Posterior vena cava (tissue), 2 donors: ENCODE measurements at regions not wholly inside any gene's neighbourhood (a gene's known extent, or its start where the extent isn't known, plus 50 kb on each side); places are given as distances from the start of the nearest gene placed in this dataset.
"Not testable (repeated sequence)": the region's sequence is repeated elsewhere in the genome, so short reads cannot be mapped to it uniquely, and the experiment has no call there.

ENCODE experiments used
- DNase-seq: peaks from one replicate; pipeline ENCODE4 v3.0.0-alpha.2; 2020; ENCODE audit warnings: low spot score
- intact Hi-C, 2 donors: fragments of 100-400 bp; cut with DNase I; formaldehyde crosslinking; loops; one replicate each; pipeline versions ENCODE4 v1.14.1 to v1.14.2; 2022 to 2023
- donor health status: DM: yes; HTN: yes; CAD: no.
- donor health status: DM: yes; HTN: yes; CAD: no.

- intact Hi-C loops, result no loop called here
- DNase-seq, result no peak
Observed at GRCh38 chr1:90273241-90273774, 278.4 kb downstream of the ZNF326 start.

- intact Hi-C loops, result no loop called here
- no peak for DNase-seq
Observed at GRCh38 chr1:90262791-90263190, 267.9 kb downstream of the ZNF326 start.

- no peak for DNase-seq
- intact Hi-C loops, result no loop called here
Observed at GRCh38 chr1:90262286-90262685, 267.4 kb downstream of the ZNF326 start.

- no peak for DNase-seq
- intact Hi-C loops, result no loop called here
Observed at GRCh38 chr1:90246069-90246468, 251.2 kb downstream of the ZNF326 start.

- DNase-seq, result no peak
- intact Hi-C loops, result no loop called here
Observed at GRCh38 chr1:90236493-90236892, 241.6 kb downstream of the ZNF326 start.

GRCh38 chr1:90223401-90223800, 228.5 kb downstream of the ZNF326 start:
- no peak for DNase-seq
- intact Hi-C loops, result no loop called here

- DNase-seq, result no peak
- intact Hi-C loops, result no loop called here
Observed at GRCh38 chr1:90220941-90221693, 226.2 kb downstream of the ZNF326 start.

GRCh38 chr1:90220496-90220895, 225.6 kb downstream of the ZNF326 start:
- intact Hi-C loops, result no loop called here

GRCh38 chr1:90219166-90219871, 224.4 kb downstream of the ZNF326 start:
- DNase-seq, intact Hi-C loops: not testable (repeated sequence)

More at GRCh38 chr1:90220496-90220895, 225.6 kb downstream of the ZNF326 start:
- DNase-seq, result no peak

GRCh38 chr1:90210633-90211491, 216.0 kb downstream of the ZNF326 start:
- intact Hi-C loops, result loop anchor here in 1 of 2 donors (5.0 kb wide), 1 partner anchor 606 kb away; no protein-coding TSS in a partner anchor
- no peak for DNase-seq

GRCh38 chr1:90208949-90209348, 214.0 kb downstream of the ZNF326 start:
- DNase-seq, result no peak
- intact Hi-C loops, result no loop called here

GRCh38 chr1:90206260-90206659, 211.3 kb downstream of the ZNF326 start:
- intact Hi-C loops, result no loop called here
- DNase-seq, result no peak

GRCh38 chr1:90204780-90205179, 209.9 kb downstream of the ZNF326 start:
- intact Hi-C loops, result no loop called here
- DNase-seq, result no peak

- intact Hi-C loops, result no loop called here
- no peak for DNase-seq
Observed at GRCh38 chr1:90204023-90204590, 209.2 kb downstream of the ZNF326 start.

GRCh38 chr1:90201467-90202358, 206.8 kb downstream of the ZNF326 start:
- intact Hi-C loops, result no loop called here
- no peak for DNase-seq

GRCh38 chr1:90200646-90201205, 205.8 kb downstream of the ZNF326 start:
- DNase-seq, result no peak
- intact Hi-C loops, result no loop called here

- DNase-seq, result no peak
- intact Hi-C loops, result no loop called here
Observed at GRCh38 chr1:90198616-90199332, 203.9 kb downstream of the ZNF326 start.
